ENCODE measurements at regions not wholly inside any gene's neighbourhood (a gene's known extent, or its start where the extent isn't known, plus 50 kb on each side); places are given as distances from the start of the nearest gene placed in this dataset.
"Not testable (repeated sequence)": the region's sequence is repeated elsewhere in the genome, so short reads cannot be mapped to it uniquely, and the experiment has no call there.

GRCh38 chr5:88034520-88034919, 234.1 kb downstream of the TMEM161B start:
- no peaks in the 10 kb centered on the region for H3K27me3 ChIP-seq (replicated peaks in 2 of 5; ENCODE audit: control insufficient read depth in 4 of 5, insufficient read depth in 5 of 5, low read length in 4 of 5)
- H3K4me3 ChIP-seq (ENCODE audit: control insufficient read depth in 1 of 7, extremely low read depth in 1 of 7, insufficient read depth in 4 of 7, low read depth in 2 of 7, low read length in 6 of 7) = no peak overlapping the region
- H3K27ac ChIP-seq (ENCODE audit: insufficient read depth in 1 of 2, low read depth in 1 of 2, low read length in 2 of 2, poor library complexity in 1 of 2, severe bottlenecking in 2 of 2) = no peak overlapping the region
- H3K36me3 ChIP-seq (ENCODE audit: control insufficient read depth in 4 of 4, insufficient read depth in 4 of 4, low read length in 3 of 4) = no peaks in the 10 kb centered on the region
- ChIA-PET CTCF (no interaction called here), POLR2A (no interaction called here)
- no CpG with 5 or more reads among the region's 1 CpG for WGBS (ENCODE audit: insufficient coverage)
- no peaks in the 10 kb centered on the region for H3K9me3 ChIP-seq (ENCODE audit: control extremely low read depth in 1 of 5, control insufficient read depth in 4 of 5, insufficient read depth in 2 of 5, low read depth in 1 of 5, low read length in 4 of 5)
- H3K4me1 ChIP-seq (ENCODE audit: control extremely low read depth in 1 of 4, control insufficient read depth in 4 of 4, insufficient read depth in 4 of 4, low read length in 3 of 4) = no peaks in the 10 kb centered on the region
- DNase-seq = no peak

GRCh38 chr5:88033191-88033590, 235.5 kb downstream of the TMEM161B start:
- Histone ChIP-seq H3K4me1 (ENCODE audit: control extremely low read depth in 1 of 4, control insufficient read depth in 4 of 4, insufficient read depth in 4 of 4, low read length in 3 of 4) (no peaks in the 10 kb centered on the region), H3K9me3 (ENCODE audit: control extremely low read depth in 1 of 5, control insufficient read depth in 4 of 5, insufficient read depth in 2 of 5, low read depth in 1 of 5, low read length in 4 of 5) (no peaks in the 10 kb centered on the region), H3K4me3 (ENCODE audit: control insufficient read depth in 1 of 7, extremely low read depth in 1 of 7, insufficient read depth in 4 of 7, low read depth in 2 of 7, low read length in 6 of 7) (no peak overlapping the region), H3K27ac (ENCODE audit: insufficient read depth in 1 of 2, low read depth in 1 of 2, low read length in 2 of 2, poor library complexity in 1 of 2, severe bottlenecking in 2 of 2) (no peak overlapping the region), H3K36me3 (ENCODE audit: control insufficient read depth in 4 of 4, insufficient read depth in 4 of 4, low read length in 3 of 4) (no peaks in the 10 kb centered on the region), H3K27me3 (replicated peaks in 2 of 5; ENCODE audit: control insufficient read depth in 4 of 5, insufficient read depth in 5 of 5, low read length in 4 of 5) (no peaks in the 10 kb centered on the region)
- WGBS (ENCODE audit: insufficient coverage) = no CpG with 5 or more reads among the region's 2 CpGs
- ChIA-PET POLR2A (no interaction called here), CTCF (no interaction called here)
- DNase-seq = no peak

- Histone ChIP-seq H3K27ac (ENCODE audit: insufficient read depth in 1 of 2, low read depth in 1 of 2, low read length in 2 of 2, poor library complexity in 1 of 2, severe bottlenecking in 2 of 2) (no peak overlapping the region), H3K27me3 (replicated peaks in 2 of 5; ENCODE audit: control insufficient read depth in 4 of 5, insufficient read depth in 5 of 5, low read length in 4 of 5) (no peaks in the 10 kb centered on the region), H3K36me3 (ENCODE audit: control insufficient read depth in 4 of 4, insufficient read depth in 4 of 4, low read length in 3 of 4) (no peaks in the 10 kb centered on the region), H3K4me3 (ENCODE audit: control insufficient read depth in 1 of 7, extremely low read depth in 1 of 7, insufficient read depth in 4 of 7, low read depth in 2 of 7, low read length in 6 of 7) (no peak overlapping the region), H3K4me1 (ENCODE audit: control extremely low read depth in 1 of 4, control insufficient read depth in 4 of 4, insufficient read depth in 4 of 4, low read length in 3 of 4) (no peaks in the 10 kb centered on the region), H3K9me3 (ENCODE audit: control extremely low read depth in 1 of 5, control insufficient read depth in 4 of 5, insufficient read depth in 2 of 5, low read depth in 1 of 5, low read length in 4 of 5) (no peaks in the 10 kb centered on the region)
- POLR2A ChIA-PET = no interaction called here
- CTCF ChIA-PET = no interaction called here
- DNase-seq = no peak
- WGBS (ENCODE audit: insufficient coverage) = 100% methylated on average over 1 of the region's 2 CpGs
Observed at GRCh38 chr5:88029011-88029410, 239.6 kb downstream of the TMEM161B start.

GRCh38 chr5:88021141-88021540, 247.5 kb downstream of the TMEM161B start:
- no peak for DNase-seq
- 83% methylated on average over 1 of the region's 5 CpGs for WGBS (ENCODE audit: insufficient coverage)
- Histone ChIP-seq H3K4me3 (ENCODE audit: control insufficient read depth in 1 of 7, extremely low read depth in 1 of 7, insufficient read depth in 4 of 7, low read depth in 2 of 7, low read length in 6 of 7) (no peak overlapping the region), H3K36me3 (ENCODE audit: control insufficient read depth in 4 of 4, insufficient read depth in 4 of 4, low read length in 3 of 4) (no peaks in the 10 kb centered on the region), H3K27ac (ENCODE audit: insufficient read depth in 1 of 2, low read depth in 1 of 2, low read length in 2 of 2, poor library complexity in 1 of 2, severe bottlenecking in 2 of 2) (no peak overlapping the region), H3K27me3 (replicated peaks in 2 of 5; ENCODE audit: control insufficient read depth in 4 of 5, insufficient read depth in 5 of 5, low read length in 4 of 5) (no peaks in the 10 kb centered on the region), H3K9me3 (ENCODE audit: control extremely low read depth in 1 of 5, control insufficient read depth in 4 of 5, insufficient read depth in 2 of 5, low read depth in 1 of 5, low read length in 4 of 5) (no peaks in the 10 kb centered on the region), H3K4me1 (ENCODE audit: control extremely low read depth in 1 of 4, control insufficient read depth in 4 of 4, insufficient read depth in 4 of 4, low read length in 3 of 4) (no peaks in the 10 kb centered on the region)
- ChIA-PET CTCF (no interaction called here), POLR2A (no interaction called here)

- H3K27ac ChIP-seq (ENCODE audit: insufficient read depth in 1 of 2, low read depth in 1 of 2, low read length in 2 of 2, poor library complexity in 1 of 2, severe bottlenecking in 2 of 2); DNase-seq; CTCF ChIA-PET; H3K27me3 ChIP-seq (replicated peaks in 2 of 5; ENCODE audit: control insufficient read depth in 4 of 5, insufficient read depth in 5 of 5, low read length in 4 of 5); H3K4me3 ChIP-seq (ENCODE audit: control insufficient read depth in 1 of 7, extremely low read depth in 1 of 7, insufficient read depth in 4 of 7, low read depth in 2 of 7, low read length in 6 of 7); H3K4me1 ChIP-seq (ENCODE audit: control extremely low read depth in 1 of 4, control insufficient read depth in 4 of 4, insufficient read depth in 4 of 4, low read length in 3 of 4); POLR2A ChIA-PET; H3K36me3 ChIP-seq (ENCODE audit: control insufficient read depth in 4 of 4, insufficient read depth in 4 of 4, low read length in 3 of 4); H3K9me3 ChIP-seq (ENCODE audit: control extremely low read depth in 1 of 5, control insufficient read depth in 4 of 5, insufficient read depth in 2 of 5, low read depth in 1 of 5, low read length in 4 of 5): not testable (repeated sequence)
- 93% methylated on average over 3 of the region's 7 CpGs for WGBS (ENCODE audit: insufficient coverage)
Observed at GRCh38 chr5:88014984-88015383, 253.7 kb downstream of the TMEM161B start.

- ChIA-PET POLR2A (no interaction called here), CTCF (no interaction called here)
- H3K27me3 ChIP-seq (replicated peaks in 2 of 5; ENCODE audit: control insufficient read depth in 4 of 5, insufficient read depth in 5 of 5, low read length in 4 of 5) = no peaks in the 10 kb centered on the region
- no peaks in the 10 kb centered on the region for H3K4me1 ChIP-seq (ENCODE audit: control extremely low read depth in 1 of 4, control insufficient read depth in 4 of 4, insufficient read depth in 4 of 4, low read length in 3 of 4)
- WGBS (ENCODE audit: insufficient coverage) = 82% methylated on average over 3 of the region's 5 CpGs
- H3K27ac ChIP-seq (ENCODE audit: insufficient read depth in 1 of 2, low read depth in 1 of 2, low read length in 2 of 2, poor library complexity in 1 of 2, severe bottlenecking in 2 of 2) = no peak overlapping the region
- no peak overlapping the region for H3K4me3 ChIP-seq (ENCODE audit: control insufficient read depth in 1 of 7, extremely low read depth in 1 of 7, insufficient read depth in 4 of 7, low read depth in 2 of 7, low read length in 6 of 7)
- H3K36me3 ChIP-seq (ENCODE audit: control insufficient read depth in 4 of 4, insufficient read depth in 4 of 4, low read length in 3 of 4) = no peaks in the 10 kb centered on the region
- no peak for DNase-seq
- no peaks in the 10 kb centered on the region for H3K9me3 ChIP-seq (ENCODE audit: control extremely low read depth in 1 of 5, control insufficient read depth in 4 of 5, insufficient read depth in 2 of 5, low read depth in 1 of 5, low read length in 4 of 5)
Observed at GRCh38 chr5:88000877-88001276, 267.8 kb downstream of the TMEM161B start.

- no peaks in the 10 kb centered on the region for H3K4me1 ChIP-seq (ENCODE audit: control extremely low read depth in 1 of 4, control insufficient read depth in 4 of 4, insufficient read depth in 4 of 4, low read length in 3 of 4)
- DNase-seq = no peak
- no peaks in the 10 kb centered on the region for H3K36me3 ChIP-seq (ENCODE audit: control insufficient read depth in 4 of 4, insufficient read depth in 4 of 4, low read length in 3 of 4)
- H3K4me3 ChIP-seq (ENCODE audit: control insufficient read depth in 1 of 7, extremely low read depth in 1 of 7, insufficient read depth in 4 of 7, low read depth in 2 of 7, low read length in 6 of 7) = no peak overlapping the region
- no peak overlapping the region for H3K27ac ChIP-seq (ENCODE audit: insufficient read depth in 1 of 2, low read depth in 1 of 2, low read length in 2 of 2, poor library complexity in 1 of 2, severe bottlenecking in 2 of 2)
- ChIA-PET CTCF (no interaction called here), POLR2A (no interaction called here)
- H3K9me3 ChIP-seq (ENCODE audit: control extremely low read depth in 1 of 5, control insufficient read depth in 4 of 5, insufficient read depth in 2 of 5, low read depth in 1 of 5, low read length in 4 of 5) = no peaks in the 10 kb centered on the region
- H3K27me3 ChIP-seq (replicated peaks in 2 of 5; ENCODE audit: control insufficient read depth in 4 of 5, insufficient read depth in 5 of 5, low read length in 4 of 5) = no peaks in the 10 kb centered on the region
- 64% methylated on average over 2 of the region's 3 CpGs for WGBS (ENCODE audit: insufficient coverage)
Observed at GRCh38 chr5:87997662-87998061, 271.0 kb downstream of the TMEM161B start.

GRCh38 chr5:87966213-87966612, 302.4 kb downstream of the TMEM161B start:
- ChIA-PET CTCF (no interaction called here), POLR2A (no interaction called here)
- Histone ChIP-seq H3K27me3 (replicated peaks in 2 of 5; ENCODE audit: control insufficient read depth in 4 of 5, insufficient read depth in 5 of 5, low read length in 4 of 5) (no peaks in the 10 kb centered on the region), H3K4me3 (ENCODE audit: control insufficient read depth in 1 of 7, extremely low read depth in 1 of 7, insufficient read depth in 4 of 7, low read depth in 2 of 7, low read length in 6 of 7) (no peak overlapping the region), H3K9me3 (ENCODE audit: control extremely low read depth in 1 of 5, control insufficient read depth in 4 of 5, insufficient read depth in 2 of 5, low read depth in 1 of 5, low read length in 4 of 5) (no peaks in the 10 kb centered on the region), H3K4me1 (ENCODE audit: control extremely low read depth in 1 of 4, control insufficient read depth in 4 of 4, insufficient read depth in 4 of 4, low read length in 3 of 4) (no peaks in the 10 kb centered on the region), H3K36me3 (ENCODE audit: control insufficient read depth in 4 of 4, insufficient read depth in 4 of 4, low read length in 3 of 4) (no peaks in the 10 kb centered on the region), H3K27ac (ENCODE audit: insufficient read depth in 1 of 2, low read depth in 1 of 2, low read length in 2 of 2, poor library complexity in 1 of 2, severe bottlenecking in 2 of 2) (no peak overlapping the region)
- DNase-seq = no peak
- no CpG with 5 or more reads among the region's 2 CpGs for WGBS (ENCODE audit: insufficient coverage)

Data from common myeloid progenitor, CD34-positive (primary cell).